ENCODE measurements at regions not wholly inside any gene's neighbourhood (a gene's known extent, or its start where the extent isn't known, plus 50 kb on each side); places are given as distances from the start of the nearest gene placed in this dataset.

DNA sequence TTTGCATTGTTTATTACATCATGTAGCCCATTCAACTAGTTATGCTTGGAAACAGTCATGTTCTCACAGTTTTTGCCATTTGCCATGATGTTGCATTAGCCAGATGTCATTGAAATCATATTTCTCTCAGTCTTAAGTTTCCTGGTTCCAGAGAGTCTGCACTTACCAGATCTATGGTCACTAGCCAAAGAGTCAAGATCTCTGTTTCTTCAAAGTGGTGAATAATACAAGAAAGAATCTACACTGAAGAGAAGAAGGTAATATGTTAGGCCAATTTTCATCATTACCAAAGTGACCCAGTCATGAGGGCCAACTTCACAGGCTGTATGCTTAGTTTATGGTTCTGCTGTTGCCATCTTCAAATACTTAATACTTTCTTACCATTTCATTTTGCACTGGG, 89.0 kb upstream of the PHYHIPL start:
- no peak for DNase-seq (ENCODE audit: low spot score)

GRCh38 chr10:59088912-59089573, 87.4 kb upstream of the PHYHIPL start:
- DNase-seq (ENCODE audit: low spot score), result no peak

- DNase-seq (ENCODE audit: low spot score), result no peak
These were observed 85.4 kb upstream of the PHYHIPL start for GRCh38 chr10:59090817-59091622.

GRCh38 chr10:59093461-59093860, 83.0 kb upstream of the PHYHIPL start:
- no peak for DNase-seq (ENCODE audit: low spot score)

DNA sequence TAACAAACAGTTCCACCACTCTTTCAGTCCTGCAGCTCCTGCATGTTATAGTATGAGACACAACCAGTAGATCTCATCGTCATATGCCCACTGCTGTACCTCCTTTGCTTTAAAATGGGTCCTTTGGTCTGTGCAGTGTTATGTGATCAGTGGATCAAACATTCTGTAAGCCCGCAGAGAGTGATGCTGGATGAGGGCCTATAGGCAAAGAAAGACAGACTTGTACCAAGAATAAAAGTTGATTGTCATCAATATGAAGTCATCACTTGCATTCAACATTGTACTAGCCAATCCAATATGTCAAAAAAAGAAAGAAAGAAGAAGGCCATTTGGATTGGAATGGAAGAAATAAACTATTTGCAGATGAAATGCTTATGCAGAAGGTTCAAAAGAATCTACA, 79.8 kb upstream of the PHYHIPL start:
- DNase-seq (ENCODE audit: low spot score), result no peak

DNA sequence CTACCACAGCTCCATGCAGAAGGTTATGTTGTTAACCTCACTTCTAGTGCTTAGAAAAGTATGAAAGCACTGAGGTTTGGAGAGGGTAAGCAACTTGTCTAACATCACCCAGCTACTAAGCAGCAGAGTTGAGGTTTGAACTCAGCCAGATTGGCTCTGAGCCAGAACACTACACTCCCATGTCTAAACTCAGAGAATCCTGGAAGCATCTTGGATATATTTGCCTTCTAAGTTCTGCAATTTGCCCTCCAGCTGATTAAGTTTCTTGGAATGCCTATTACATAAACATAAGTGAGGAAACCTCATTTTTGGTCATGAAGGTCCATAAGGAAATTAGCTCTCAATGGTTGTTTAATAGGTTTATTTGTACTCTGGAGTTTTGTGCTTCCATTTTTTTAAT, 78.1 kb upstream of the PHYHIPL start:
- no peak for DNase-seq (ENCODE audit: low spot score)

- DNase-seq (ENCODE audit: low spot score), result no peak
These were observed 77.5 kb upstream of the PHYHIPL start for GRCh38 chr10:59098831-59099452.

GRCh38 chr10:59099481-59099880, 77.0 kb upstream of the PHYHIPL start:
- DNase-seq (ENCODE audit: low spot score), result no peak

DNA sequence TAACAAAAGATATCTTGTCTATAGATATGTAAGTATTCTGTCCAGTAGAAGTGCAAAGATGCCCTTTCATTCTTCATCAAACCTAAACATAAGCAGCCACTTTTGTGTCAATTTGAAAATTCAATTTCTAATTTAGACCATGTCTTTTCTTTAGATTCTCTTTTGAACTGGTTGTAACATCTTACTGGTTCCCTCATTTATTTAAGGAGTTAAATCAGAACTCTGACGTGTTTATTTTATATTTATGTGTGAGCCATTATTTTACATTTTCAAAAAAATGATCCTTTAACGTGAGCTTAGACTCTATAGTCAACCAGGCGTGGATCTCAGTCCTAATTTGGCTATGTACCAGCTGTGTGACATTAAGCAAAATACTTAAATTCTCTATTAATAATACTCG, 74.0 kb upstream of the PHYHIPL start:
- no peak for DNase-seq (ENCODE audit: low spot score)

DNA sequence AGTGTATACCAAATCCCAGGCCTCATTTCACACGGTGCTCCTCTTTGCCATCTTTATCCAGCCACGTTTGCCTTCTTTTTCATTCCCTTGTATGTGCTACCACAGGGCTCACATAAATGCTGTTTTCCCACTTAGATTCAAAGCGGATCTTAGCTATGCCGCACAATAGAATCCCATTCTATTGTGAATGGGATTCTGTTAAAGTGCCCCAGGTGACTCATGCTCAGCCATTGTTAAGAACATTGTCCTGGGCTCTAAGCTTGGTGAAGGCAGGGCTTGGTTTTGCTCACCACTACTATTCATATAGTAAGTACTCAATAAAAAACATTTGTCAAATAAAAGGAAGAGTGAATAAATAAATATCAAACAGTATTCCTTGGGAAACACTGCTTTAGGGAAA, 72.3 kb upstream of the PHYHIPL start:
- DNase-seq (ENCODE audit: low spot score), result no peak

DNA sequence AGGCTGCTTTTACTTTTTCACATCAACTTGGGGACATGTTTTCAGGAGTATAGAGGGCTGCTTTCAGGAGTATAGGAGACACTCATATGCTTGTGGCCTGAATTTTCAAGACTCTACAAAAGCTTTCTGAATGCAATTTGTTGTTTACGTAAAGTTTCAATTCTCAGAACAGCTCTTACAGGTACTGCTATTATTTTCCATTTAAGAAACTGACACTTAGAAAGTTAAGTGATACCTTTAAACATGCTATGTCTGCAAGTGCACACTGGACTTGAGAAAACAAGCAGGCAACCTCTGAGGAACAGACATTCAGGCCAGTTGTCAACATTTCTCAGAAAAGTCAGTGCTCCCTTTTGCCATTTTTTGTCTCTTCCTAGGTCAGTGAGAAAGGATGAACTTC, 70.0 kb upstream of the PHYHIPL start:
- no peak for DNase-seq (ENCODE audit: low spot score)

- no peak for DNase-seq (ENCODE audit: low spot score)
These were observed 69.3 kb upstream of the PHYHIPL start for GRCh38 chr10:59107147-59107546.

- DNase-seq (ENCODE audit: low spot score), result no peak
These were observed 68.1 kb upstream of the PHYHIPL start for GRCh38 chr10:59108296-59108870.

- DNase-seq (ENCODE audit: low spot score), result no peak
These were observed 67.6 kb upstream of the PHYHIPL start for GRCh38 chr10:59108886-59109288.

DNA sequence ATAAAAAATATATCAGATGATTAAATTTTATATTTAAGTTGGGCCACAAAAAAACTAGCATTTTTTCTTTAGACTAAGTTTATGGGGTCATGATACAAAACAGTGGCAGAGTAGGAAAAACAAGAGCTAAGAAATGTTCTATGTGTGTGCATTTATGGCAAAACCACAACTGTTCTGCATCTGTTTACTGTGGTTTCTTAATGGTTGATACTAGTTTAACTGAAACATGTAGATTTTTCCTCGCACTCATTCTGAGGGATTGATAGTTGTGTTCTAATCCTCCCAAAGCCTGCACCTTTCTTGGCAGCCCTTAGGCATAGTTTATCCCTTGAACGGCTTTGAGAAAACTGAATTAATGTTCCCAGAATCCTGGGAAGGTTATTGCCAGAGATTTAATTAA, 66.6 kb upstream of the PHYHIPL start:
- DNase-seq (ENCODE audit: low spot score), result no peak

GRCh38 chr10:59124187-59124586, 52.3 kb upstream of the PHYHIPL start:
- DNase-seq (ENCODE audit: low spot score), result no peak

- no peak for DNase-seq (ENCODE audit: low spot score)
These were observed 50.8 kb upstream of the PHYHIPL start for GRCh38 chr10:59125666-59126065.

DNA sequence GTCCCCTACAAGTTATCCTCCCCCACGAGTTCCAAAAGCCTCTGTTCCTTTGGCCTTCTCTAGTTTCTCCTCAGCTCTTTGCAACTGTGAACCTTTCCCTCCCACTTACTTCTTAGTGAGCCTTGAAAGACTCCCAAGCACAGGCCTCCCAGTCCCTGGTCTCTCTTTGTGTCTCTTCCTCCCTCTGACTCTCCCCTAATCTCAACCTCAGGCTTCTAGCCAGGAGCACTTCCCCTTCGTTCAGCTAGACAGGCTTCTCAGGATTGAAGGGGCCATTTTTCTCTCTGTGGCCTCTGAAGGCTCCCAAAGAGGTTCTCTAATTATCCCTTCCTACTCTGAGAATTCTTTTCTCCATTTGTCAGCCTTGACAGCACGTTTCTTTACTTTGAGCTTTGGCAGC, 50.2 kb upstream of the PHYHIPL start:
- no peak for DNase-seq (ENCODE audit: low spot score)

Measured in COLO829 (cell line).